ENCODE measurements at regions not wholly inside any gene's neighbourhood (a gene's known extent, or its start where the extent isn't known, plus 50 kb on each side); places are given as distances from the start of the nearest gene placed in this dataset.
"Not testable (repeated sequence)": the region's sequence is repeated elsewhere in the genome, so short reads cannot be mapped to it uniquely, and the experiment has no call there.

DNA sequence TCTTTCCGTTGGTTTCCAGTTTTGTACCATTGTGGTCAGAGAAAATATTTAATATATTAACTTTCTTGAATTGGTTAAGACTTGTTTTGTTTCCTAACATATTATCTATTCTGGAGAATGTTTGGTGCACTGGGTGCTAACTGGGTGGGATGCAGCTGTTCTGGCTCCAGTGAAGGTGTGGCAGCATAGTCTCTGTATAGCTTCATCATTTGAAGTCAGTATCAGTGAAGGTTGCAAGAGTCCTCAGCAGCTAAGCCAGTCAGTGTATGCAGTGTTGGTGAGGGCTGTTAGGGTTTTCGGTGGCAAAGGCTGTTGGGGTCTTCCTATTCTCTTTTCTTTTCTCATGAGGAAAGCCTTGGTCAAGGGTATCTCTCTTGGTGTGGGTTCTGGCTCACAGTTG, 698.7 kb upstream of the ADGRL4 start (continued):
- TF ChIP-seq RAD21 (IDR thresholded peaks at IDR 0.05) (no peak), TAF1 (conservative IDR thresholded peaks at IDR 0.05) (no peak), RXRA (IDR thresholded peaks at IDR 0.05) (no peak)
- TF ChIP-seq, protein P1, sequence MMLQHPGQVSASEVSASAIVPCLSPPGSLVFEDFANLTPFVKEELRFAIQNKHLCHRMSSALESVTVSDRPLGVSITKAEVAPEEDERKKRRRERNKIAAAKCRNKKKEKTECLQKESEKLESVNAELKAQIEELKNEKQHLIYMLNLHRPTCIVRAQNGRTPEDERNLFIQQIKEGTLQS (IDR thresholded peaks at IDR 0.05): no peak
- TF ChIP-seq, protein P2, sequence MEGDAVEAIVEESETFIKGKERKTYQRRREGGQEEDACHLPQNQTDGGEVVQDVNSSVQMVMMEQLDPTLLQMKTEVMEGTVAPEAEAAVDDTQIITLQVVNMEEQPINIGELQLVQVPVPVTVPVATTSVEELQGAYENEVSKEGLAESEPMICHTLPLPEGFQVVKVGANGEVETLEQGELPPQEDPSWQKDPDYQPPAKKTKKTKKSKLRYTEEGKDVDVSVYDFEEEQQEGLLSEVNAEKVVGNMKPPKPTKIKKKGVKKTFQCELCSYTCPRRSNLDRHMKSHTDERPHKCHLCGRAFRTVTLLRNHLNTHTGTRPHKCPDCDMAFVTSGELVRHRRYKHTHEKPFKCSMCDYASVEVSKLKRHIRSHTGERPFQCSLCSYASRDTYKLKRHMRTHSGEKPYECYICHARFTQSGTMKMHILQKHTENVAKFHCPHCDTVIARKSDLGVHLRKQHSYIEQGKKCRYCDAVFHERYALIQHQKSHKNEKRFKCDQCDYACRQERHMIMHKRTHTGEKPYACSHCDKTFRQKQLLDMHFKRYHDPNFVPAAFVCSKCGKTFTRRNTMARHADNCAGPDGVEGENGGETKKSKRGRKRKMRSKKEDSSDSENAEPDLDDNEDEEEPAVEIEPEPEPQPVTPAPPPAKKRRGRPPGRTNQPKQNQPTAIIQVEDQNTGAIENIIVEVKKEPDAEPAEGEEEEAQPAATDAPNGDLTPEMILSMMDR (IDR thresholded peaks at IDR 0.05; ENCODE audit: low read depth, low read length, missing input control): no peak

DNA sequence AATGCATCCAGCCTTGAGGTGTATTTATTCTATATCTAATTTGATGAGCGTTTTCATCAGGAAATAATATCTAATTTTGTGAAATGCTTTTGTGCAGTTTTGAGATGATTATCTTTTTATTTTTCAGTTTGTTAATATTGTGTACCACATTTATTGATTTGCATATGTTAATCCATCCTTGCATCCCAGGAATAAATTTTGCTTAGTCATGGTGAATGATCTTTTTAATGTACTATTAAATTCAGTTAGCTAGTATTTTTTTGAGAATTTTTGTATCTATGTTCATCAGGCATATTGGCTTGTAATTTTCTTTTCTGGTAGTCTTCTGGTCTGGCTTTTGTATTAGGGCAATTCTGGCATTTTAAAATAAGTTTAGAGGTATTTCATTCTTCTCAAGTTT, 697.5 kb upstream of the ADGRL4 start:
- no peaks in the 10 kb centered on the region for H3K4me1 ChIP-seq (ENCODE audit: control insufficient read depth in 4 of 4, insufficient read depth in 4 of 4, low read length in 3 of 4)
- TF ChIP-seq RXRA (IDR thresholded peaks at IDR 0.05): no peak
- TF ChIP-seq GABPA (IDR thresholded peaks at IDR 0.05 in 1 of 2, conservative IDR thresholded peaks at IDR 0.05 in 1 of 2): no peak
- TF ChIP-seq SP1 (IDR thresholded peaks at IDR 0.05): no peak
- no peak for TF ChIP-seq HNF4G (IDR thresholded peaks at IDR 0.05)
- TF ChIP-seq FOXA1 (IDR thresholded peaks at IDR 0.05): no peak
- TF ChIP-seq YY1 (IDR thresholded peaks at IDR 0.05): no peak
- TF ChIP-seq, protein P3, sequence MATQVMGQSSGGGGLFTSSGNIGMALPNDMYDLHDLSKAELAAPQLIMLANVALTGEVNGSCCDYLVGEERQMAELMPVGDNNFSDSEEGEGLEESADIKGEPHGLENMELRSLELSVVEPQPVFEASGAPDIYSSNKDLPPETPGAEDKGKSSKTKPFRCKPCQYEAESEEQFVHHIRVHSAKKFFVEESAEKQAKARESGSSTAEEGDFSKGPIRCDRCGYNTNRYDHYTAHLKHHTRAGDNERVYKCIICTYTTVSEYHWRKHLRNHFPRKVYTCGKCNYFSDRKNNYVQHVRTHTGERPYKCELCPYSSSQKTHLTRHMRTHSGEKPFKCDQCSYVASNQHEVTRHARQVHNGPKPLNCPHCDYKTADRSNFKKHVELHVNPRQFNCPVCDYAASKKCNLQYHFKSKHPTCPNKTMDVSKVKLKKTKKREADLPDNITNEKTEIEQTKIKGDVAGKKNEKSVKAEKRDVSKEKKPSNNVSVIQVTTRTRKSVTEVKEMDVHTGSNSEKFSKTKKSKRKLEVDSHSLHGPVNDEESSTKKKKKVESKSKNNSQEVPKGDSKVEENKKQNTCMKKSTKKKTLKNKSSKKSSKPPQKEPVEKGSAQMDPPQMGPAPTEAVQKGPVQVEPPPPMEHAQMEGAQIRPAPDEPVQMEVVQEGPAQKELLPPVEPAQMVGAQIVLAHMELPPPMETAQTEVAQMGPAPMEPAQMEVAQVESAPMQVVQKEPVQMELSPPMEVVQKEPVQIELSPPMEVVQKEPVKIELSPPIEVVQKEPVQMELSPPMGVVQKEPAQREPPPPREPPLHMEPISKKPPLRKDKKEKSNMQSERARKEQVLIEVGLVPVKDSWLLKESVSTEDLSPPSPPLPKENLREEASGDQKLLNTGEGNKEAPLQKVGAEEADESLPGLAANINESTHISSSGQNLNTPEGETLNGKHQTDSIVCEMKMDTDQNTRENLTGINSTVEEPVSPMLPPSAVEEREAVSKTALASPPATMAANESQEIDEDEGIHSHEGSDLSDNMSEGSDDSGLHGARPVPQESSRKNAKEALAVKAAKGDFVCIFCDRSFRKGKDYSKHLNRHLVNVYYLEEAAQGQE (IDR thresholded peaks at IDR 0.05): no peak
- no peak for TF ChIP-seq NR2F2 (IDR thresholded peaks at IDR 0.05)
- TF ChIP-seq TAF1 (conservative IDR thresholded peaks at IDR 0.05): no peak
- no peak for TF ChIP-seq FOXA2 (IDR thresholded peaks at IDR 0.05)
- TF ChIP-seq, protein P4, sequence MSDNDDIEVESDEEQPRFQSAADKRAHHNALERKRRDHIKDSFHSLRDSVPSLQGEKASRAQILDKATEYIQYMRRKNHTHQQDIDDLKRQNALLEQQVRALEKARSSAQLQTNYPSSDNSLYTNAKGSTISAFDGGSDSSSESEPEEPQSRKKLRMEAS (IDR thresholded peaks at IDR 0.05): no peak
- H3K9ac ChIP-seq (ENCODE audit: low read depth in 1 of 2, low read length in 2 of 2): no peak overlapping the region
- H3K27ac ChIP-seq (ENCODE audit: low read depth in 1 of 2, low read length in 2 of 2): no peak overlapping the region
- H3K9me3 ChIP-seq (ENCODE audit: control insufficient read depth in 4 of 4, low read length in 3 of 4): no peaks in the 10 kb centered on the region
- 84% methylated on average over 1 of the region's 1 CpG for WGBS
- no peaks in the 10 kb centered on the region for H3K36me3 ChIP-seq (ENCODE audit: control insufficient read depth in 4 of 4, insufficient read depth in 3 of 4, low read depth in 1 of 4, low read length in 3 of 4)
- no peak for DNase-seq (ENCODE audit: low spot score)
- H3K4me3 ChIP-seq (ENCODE audit: low read depth in 1 of 3, low read length in 3 of 3): no peak overlapping the region
- H3K27me3 ChIP-seq (ENCODE audit: control insufficient read depth in 4 of 4, insufficient read depth in 4 of 4, low read length in 3 of 4): no peaks in the 10 kb centered on the region

DNA sequence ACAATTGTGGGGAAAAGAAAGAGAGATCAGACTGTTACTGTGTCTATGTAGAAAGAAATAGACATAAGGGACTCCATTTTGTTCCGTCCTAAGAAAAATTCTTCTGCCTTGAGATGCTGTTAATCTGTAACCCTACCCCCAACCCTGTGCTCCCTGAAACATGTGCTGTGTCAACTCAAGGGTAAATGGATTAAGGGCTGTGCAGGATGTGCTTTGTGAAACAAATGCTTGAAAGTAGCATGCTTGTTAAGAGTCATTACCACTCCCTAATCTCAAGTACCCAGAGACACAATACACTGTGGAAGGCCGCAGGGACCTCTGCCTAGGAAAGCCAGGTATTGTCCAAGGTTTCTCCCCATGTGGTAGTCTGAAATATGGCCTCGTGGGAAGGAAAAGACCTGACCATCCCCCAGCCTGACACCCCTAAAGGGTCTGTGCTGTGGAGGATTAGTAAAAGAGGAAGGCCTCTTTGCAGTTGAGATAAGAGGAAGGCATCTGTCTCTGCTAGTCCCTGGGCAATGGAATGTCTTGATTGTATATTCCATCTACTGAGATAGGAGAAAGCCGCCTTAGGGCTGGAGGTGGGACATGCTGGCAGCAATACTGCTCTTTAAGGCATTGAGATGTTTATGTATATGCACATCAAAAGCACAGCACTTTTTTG, 695.9 kb upstream of the ADGRL4 start:
- not testable (repeated sequence) for H3K4me1 ChIP-seq (ENCODE audit: control insufficient read depth in 4 of 4, insufficient read depth in 4 of 4, low read length in 3 of 4); H3K27ac ChIP-seq (ENCODE audit: low read depth in 1 of 2, low read length in 2 of 2); DNase-seq (ENCODE audit: low spot score); H3K9ac ChIP-seq (ENCODE audit: low read depth in 1 of 2, low read length in 2 of 2); H3K9me3 ChIP-seq (ENCODE audit: control insufficient read depth in 4 of 4, low read length in 3 of 4); H3K27me3 ChIP-seq (ENCODE audit: control insufficient read depth in 4 of 4, insufficient read depth in 4 of 4, low read length in 3 of 4); H3K4me3 ChIP-seq (ENCODE audit: low read depth in 1 of 3, low read length in 3 of 3); H3K36me3 ChIP-seq (ENCODE audit: control insufficient read depth in 4 of 4, insufficient read depth in 3 of 4, low read depth in 1 of 4, low read length in 3 of 4)
- 36% methylated on average over 4 of the region's 4 CpGs for WGBS

Measured in liver (tissue), 8 donors.